ENCODE measurements at regions not wholly inside any gene's neighbourhood (a gene's known extent, or its start where the extent isn't known, plus 50 kb on each side); places are given as distances from the start of the nearest gene placed in this dataset.
"Not testable (repeated sequence)": the region's sequence is repeated elsewhere in the genome, so short reads cannot be mapped to it uniquely, and the experiment has no call there.

- TF ChIP-seq CTCF (IDR thresholded peaks at IDR 0.05; ENCODE audit: insufficient read depth, missing control alignments) = no peak
- FAIRE-seq = no peak
- no peak for DNase-seq (ENCODE audit: insufficient read length, low spot score)
These were observed 162.7 kb downstream of the ZNF648 start for GRCh38 chr1:181898773-181899172.

GRCh38 chr1:181896824-181897223 is 164.7 kb downstream of the ZNF648 start:
- FAIRE-seq = no peak
- TF ChIP-seq CTCF (IDR thresholded peaks at IDR 0.05; ENCODE audit: insufficient read depth, missing control alignments) = no peak
- DNase-seq (ENCODE audit: insufficient read length, low spot score) = no peak

GRCh38 chr1:181894439-181894859 is 167.1 kb downstream of the ZNF648 start:
- DNase-seq (ENCODE audit: insufficient read length, low spot score) = no peak
- no peak for FAIRE-seq
- no peak for TF ChIP-seq CTCF (IDR thresholded peaks at IDR 0.05; ENCODE audit: insufficient read depth, missing control alignments)

- no peak for TF ChIP-seq CTCF (IDR thresholded peaks at IDR 0.05; ENCODE audit: insufficient read depth, missing control alignments)
- no peak for FAIRE-seq
- no peak for DNase-seq (ENCODE audit: insufficient read length, low spot score)
These were observed 167.6 kb downstream of the ZNF648 start for GRCh38 chr1:181893937-181894336.

GRCh38 chr1:181893150-181893549 is 168.4 kb downstream of the ZNF648 start:
- not testable (repeated sequence) for DNase-seq (ENCODE audit: insufficient read length, low spot score); FAIRE-seq

GRCh38 chr1:181872562-181872961 is 188.9 kb downstream of the ZNF648 start:
- TF ChIP-seq CTCF (IDR thresholded peaks at IDR 0.05; ENCODE audit: insufficient read depth, missing control alignments) = no peak
- FAIRE-seq = no peak
- DNase-seq (ENCODE audit: insufficient read length, low spot score) = no peak

GRCh38 chr1:181863736-181864135 is 197.8 kb downstream of the ZNF648 start:
- TF ChIP-seq CTCF (IDR thresholded peaks at IDR 0.05; ENCODE audit: insufficient read depth, missing control alignments) = no peak
- no peak for DNase-seq (ENCODE audit: insufficient read length, low spot score)
- no peak for FAIRE-seq

- FAIRE-seq (no peak), DNase-seq (ENCODE audit: insufficient read length, low spot score) (no peak)
- no peak for TF ChIP-seq CTCF (IDR thresholded peaks at IDR 0.05; ENCODE audit: insufficient read depth, missing control alignments)
These were observed 198.5 kb downstream of the ZNF648 start for GRCh38 chr1:181863006-181863405.
